GM23248 (cell line): ENCODE measurements at regions not wholly inside any gene's neighbourhood (a gene's known extent, or its start where the extent isn't known, plus 50 kb on each side); places are given as distances from the start of the nearest gene placed in this dataset.

ENCODE experiments used
- EZH2 ChIP-seq: fragments of 200-600 bp; sonication (generic); IDR thresholded peaks from 2 replicates; pipeline ENCODE4 v1.6.1; 2018; ENCODE audit warnings: antibody characterized with exemption, mild to moderate bottlenecking; ENCODE audit not compliant: insufficient read depth, poor library complexity, severe bottlenecking
- EZH2phosphoT487 ChIP-seq: fragments of 200-600 bp; sonication (generic); IDR thresholded peaks from 2 replicates; pipeline ENCODE4 v1.6.1; 2018; ENCODE audit warnings: antibody characterized with exemption, moderate library complexity, mild to moderate bottlenecking, low read depth; ENCODE audit not compliant: insufficient read depth

DNA sequence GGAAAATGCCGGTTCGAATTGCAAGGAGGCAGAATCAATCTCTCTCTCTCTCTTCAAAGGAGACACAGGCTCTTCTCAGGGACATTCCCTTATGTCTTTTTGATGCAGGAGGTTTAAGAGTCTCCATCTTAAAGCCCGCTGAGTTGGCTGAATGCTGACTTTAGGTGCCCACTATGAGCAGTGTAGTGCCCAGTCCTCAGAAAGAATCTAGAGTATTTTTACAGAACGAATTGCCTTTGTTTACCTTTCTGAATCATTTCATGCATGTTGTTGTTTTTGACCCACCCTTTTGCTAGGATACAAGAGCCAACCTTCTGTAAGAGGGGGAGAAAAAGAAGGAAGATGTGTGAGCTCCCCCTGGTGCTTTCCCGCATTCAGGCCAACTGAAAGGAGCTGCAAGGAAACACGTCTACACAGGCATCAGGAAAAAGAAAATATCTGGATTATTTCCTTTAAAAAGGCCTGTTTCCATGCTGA lies 193.5 kb upstream of the TCF4 start:
- TF ChIP-seq EZH2 (no peak), EZH2phosphoT487 (no peak)
